Endothelial cell of umbilical vein (primary cell): ENCODE measurements at regions not wholly inside any gene's neighbourhood (a gene's known extent, or its start where the extent isn't known, plus 50 kb on each side); places are given as distances from the start of the nearest gene placed in this dataset.

Experiments used
- BruUV-seq: library from RNA; stranded (reverse); fragments of 400-500 nt; replicated peaks from 2 replicates; lab custom pipeline; 2021; lab: Mats Ljungman, UMichigan
- CTCF ChIA-PET: fragments of 300-600, 350-600 bp; sonication (Branson Sonifier 250); formaldehyde crosslinking; loops from one replicate; lab custom pipeline; 2021; ENCODE audit warnings: antibody characterized with exemption, inconsistent platforms; lab: Charles Lee
- POLR2A ChIA-PET: fragments of 300-600, 350-600 bp; sonication (Branson Sonifier 250); formaldehyde crosslinking; loops from one replicate; lab custom pipeline; 2021; ENCODE audit warnings: antibody characterized with exemption, inconsistent platforms; lab: Charles Lee
- DNase-seq: peaks from one replicate; pipeline ENCODE4 v3.0.0-alpha.2; 2011; ENCODE audit warnings: low read depth, low spot score
- FAIRE-seq: peaks from 2 replicates; lab custom pipeline; 2011; peaks lifted over from hg19 to GRCh38; lab: Jason Lieb, UNC
- H2AFZ ChIP-seq: 2 replicates; pipeline ENCODE4 v1.6.0; 2012; ENCODE audit warnings: low read depth, low read length, control low read depth, inconsistent platforms
- H3K27ac ChIP-seq: 2 replicates; pipeline ENCODE4 v1.5.1; 2011; ENCODE audit warnings: low read depth, mild to moderate bottlenecking, control low read depth, low read length, moderate library complexity; ENCODE audit not compliant: insufficient read depth
- H3K27me3 ChIP-seq, 2 experiments: 2 replicates each; pipeline versions ENCODE4 v1.6.0 to v1.6.1; 2011; ENCODE audit warnings: low read length in 2 of 2, mixed read lengths in 1 of 2; ENCODE audit not compliant: control insufficient read depth in 2 of 2, insufficient read depth in 2 of 2
- H3K36me3 ChIP-seq, 2 experiments: 2 replicates in 1 of 2; 3 replicates in 1 of 2; pipeline ENCODE4 v1.5.1; 2011; ENCODE audit warnings: low read length in 2 of 2, mild to moderate bottlenecking in 1 of 2, moderate library complexity in 1 of 2; ENCODE audit not compliant: control insufficient read depth in 2 of 2, insufficient read depth in 2 of 2; ENCODE audit errors: extremely low read depth in 1 of 2
- H3K4me1 ChIP-seq: 3 replicates; pipeline ENCODE4 v1.5.1; 2011; ENCODE audit warnings: mild to moderate bottlenecking, low read length; ENCODE audit not compliant: control insufficient read depth, insufficient read depth; ENCODE audit errors: extremely low read depth
- H3K4me2 ChIP-seq: 2 replicates; pipeline ENCODE4 v1.6.1; 2011; ENCODE audit warnings: low read length, control low read depth, mixed read lengths; ENCODE audit not compliant: insufficient read depth
- H3K4me3 ChIP-seq, 3 experiments: fragments of 200-600 bp in 1 of 3; sonication (generic), shearing (Covaris generic) in 1 of 3; replicated peaks in 1 of 3; 2 replicates each; pipeline ENCODE4 v1.5.1; 2011 to 2016; ENCODE audit warnings: control low read depth in 3 of 3, low read length in 3 of 3, mild to moderate bottlenecking in 2 of 3, inconsistent platforms in 1 of 3, low read depth in 1 of 3, moderate library complexity in 1 of 3; ENCODE audit not compliant: insufficient read depth in 1 of 3
- H3K79me2 ChIP-seq: 2 replicates; pipeline ENCODE4 v1.6.0; 2012; ENCODE audit warnings: low read length, inconsistent platforms; ENCODE audit not compliant: control insufficient read depth, insufficient read depth
- H3K9ac ChIP-seq: replicated peaks from 2 replicates; pipeline ENCODE3; 2011; ENCODE audit warnings: low read length, control low read depth; ENCODE audit not compliant: insufficient read depth; ENCODE audit errors: extremely low read depth
- H3K9me1 ChIP-seq: replicated peaks from 3 replicates; pipeline ENCODE4 v1.6.0; 2011; ENCODE audit warnings: mild to moderate bottlenecking, low read length; ENCODE audit not compliant: control insufficient read depth, insufficient read depth; ENCODE audit errors: extremely low read depth
- H3K9me3 ChIP-seq: replicated peaks from 2 replicates; pipeline ENCODE4 v1.5.1; 2012; ENCODE audit warnings: low read length, inconsistent platforms; ENCODE audit not compliant: control insufficient read depth, insufficient read depth
- H4K20me1 ChIP-seq: replicated peaks from 2 replicates; pipeline ENCODE3; 2011; ENCODE audit warnings: mild to moderate bottlenecking, low read length; ENCODE audit not compliant: control insufficient read depth, insufficient read depth; ENCODE audit errors: extremely low read depth
- CTCF ChIP-seq, 2 donors: IDR thresholded peaks; 1 replicate in 1 of 2; 2 replicates in 1 of 2; pipeline ENCODE4 v1.5.1; 2011; ENCODE audit warnings: low read length in 2 of 2, mild to moderate bottlenecking in 2 of 2, moderate library complexity in 2 of 2, control low read depth in 1 of 2, inconsistent platforms in 1 of 2, low read depth in 1 of 2; ENCODE audit not compliant: insufficient read depth in 1 of 2; ENCODE audit errors: extremely low read depth in 1 of 2
- EZH2 ChIP-seq: IDR thresholded peaks from 2 replicates; pipeline ENCODE4 v1.6.1; 2012; ENCODE audit warnings: borderline replicate concordance, low read depth, mild to moderate bottlenecking, moderate library complexity, low read length, inconsistent platforms; ENCODE audit not compliant: severe bottlenecking
- FOS ChIP-seq: IDR thresholded peaks from 2 replicates; pipeline ENCODE4 v1.6.1; 2011; ENCODE audit warnings: mild to moderate bottlenecking, low read length, moderate library complexity, borderline replicate concordance; ENCODE audit not compliant: insufficient read depth
- GATA2 ChIP-seq: IDR thresholded peaks from 2 replicates; pipeline ENCODE4 v1.7.0; 2011; ENCODE audit warnings: low read depth, mild to moderate bottlenecking, moderate library complexity, mixed read lengths, low read length; ENCODE audit not compliant: insufficient read length, insufficient read depth
- JUN ChIP-seq: IDR thresholded peaks from 2 replicates; pipeline ENCODE4 v1.6.1; 2011; ENCODE audit warnings: borderline replicate concordance, low read depth; ENCODE audit not compliant: insufficient read length, insufficient read depth
- MAX ChIP-seq: IDR thresholded peaks from 2 replicates; pipeline ENCODE4 v1.6.1; 2011; ENCODE audit not compliant: insufficient read depth, insufficient read length
- MYC ChIP-seq: IDR thresholded peaks from one replicate; pipeline ENCODE4 v1.6.1; 2011; ENCODE audit warnings: mild to moderate bottlenecking, low read depth, low read length
- POLR2A ChIP-seq: IDR thresholded peaks from 2 replicates; pipeline ENCODE4 v1.6.1; 2012; ENCODE audit warnings: low read depth, mild to moderate bottlenecking, control low read depth, low read length
- POLR2AphosphoS5 ChIP-seq: IDR thresholded peaks from 2 replicates; pipeline ENCODE4 v1.6.1; 2012; ENCODE audit warnings: low read depth, mild to moderate bottlenecking, control low read depth, low read length, moderate library complexity; ENCODE audit not compliant: insufficient read depth
- dilution Hi-C: fragments of 300-500 bp; cut with MboI; formaldehyde crosslinking; loops from one replicate; pipeline ENCODE4 v1.15.0; 2019; ENCODE audit warnings: low sequenced_read_pairs; ENCODE audit not compliant: extremely low pct_ligation_motif_present
- intact Hi-C: fragments of 100-400 bp; cut with micrococcal nuclease; formaldehyde crosslinking; loops from one replicate; pipeline ENCODE4 v1.10.0; 2022

- H3K9ac ChIP-seq: no peak overlapping the region
- peak; percentile 93 for FAIRE-seq
- H3K4me1 ChIP-seq: peaks cover 10% of the 10 kb centered on the region
Observed at GRCh38 chr2:238596571-238597551, 170.1 kb downstream of the ASB1 start.

More at GRCh38 chr2:238596571-238597551, 170.1 kb downstream of the ASB1 start:
- Histone ChIP-seq H3K4me3 (no peak overlapping the region), H3K4me2 (peak overlapping the region; percentile 23), H4K20me1 (no peaks in the 10 kb centered on the region), H3K36me3 (no peaks in the 10 kb centered on the region), H3K27me3 (no peaks in the 10 kb centered on the region), H3K27ac (peak overlapping the region; percentile 29), H3K9me1 (no peaks in the 10 kb centered on the region), H2AFZ (no peak overlapping the region), H3K9me3 (no peaks in the 10 kb centered on the region), H3K79me2 (no peaks in the 10 kb centered on the region)
- TF ChIP-seq CTCF (IDR thresholded peaks at IDR 0.05; ENCODE audit: extremely low read depth in 1 of 2, insufficient read depth in 1 of 2, low read depth in 1 of 2, low read length in 2 of 2): no peak
- TF ChIP-seq JUN: peak; percentile 85
- TF ChIP-seq POLR2AphosphoS5: peak; percentile 41
- TF ChIP-seq POLR2A: no peak
- no peak for TF ChIP-seq MAX
- peak; percentile 75 for TF ChIP-seq FOS
- no peak for TF ChIP-seq GATA2
- no peak for TF ChIP-seq EZH2
- TF ChIP-seq MYC: no peak
- no TSS peak for BruUV-seq
- CTCF ChIA-PET: interaction anchor here (0.8 to 2.1 kb wide), 5 partner anchors 12 to 83 kb away, joined by 3 to 9 read pairs (median 4); no protein-coding TSS in a partner anchor
- dilution Hi-C loops: no loop called here
- peak; percentile 93 for DNase-seq
- POLR2A ChIA-PET: no interaction called here
- intact Hi-C loops: loop anchor here (1.0 to 10.0 kb wide), 3 partner anchors 47 to 265 kb away; no protein-coding TSS in a partner anchor
